ENCODE measurements at regions not wholly inside any gene's neighbourhood (a gene's known extent, or its start where the extent isn't known, plus 50 kb on each side); places are given as distances from the start of the nearest gene placed in this dataset.

DNA sequence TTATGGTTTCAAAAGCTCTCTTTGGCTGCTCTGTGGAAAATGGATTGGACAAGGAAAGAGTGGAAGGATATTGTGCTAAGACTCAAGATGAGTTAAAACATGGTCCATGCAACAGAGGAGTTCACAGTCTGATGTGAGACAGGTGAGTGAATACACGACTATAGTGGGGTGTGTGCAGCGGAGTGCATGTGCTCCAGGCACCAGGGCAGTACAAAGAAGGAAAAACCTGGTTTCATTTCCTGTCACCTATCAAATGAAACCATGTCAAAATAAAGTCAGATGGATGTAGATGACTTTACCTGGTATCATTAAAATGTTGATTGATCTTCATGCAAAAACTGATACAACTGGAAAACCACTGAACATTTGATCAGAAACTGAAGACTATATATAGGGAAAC is 241.0 kb upstream of the RASGEF1B start:
- TF ChIP-seq, protein P1, sequence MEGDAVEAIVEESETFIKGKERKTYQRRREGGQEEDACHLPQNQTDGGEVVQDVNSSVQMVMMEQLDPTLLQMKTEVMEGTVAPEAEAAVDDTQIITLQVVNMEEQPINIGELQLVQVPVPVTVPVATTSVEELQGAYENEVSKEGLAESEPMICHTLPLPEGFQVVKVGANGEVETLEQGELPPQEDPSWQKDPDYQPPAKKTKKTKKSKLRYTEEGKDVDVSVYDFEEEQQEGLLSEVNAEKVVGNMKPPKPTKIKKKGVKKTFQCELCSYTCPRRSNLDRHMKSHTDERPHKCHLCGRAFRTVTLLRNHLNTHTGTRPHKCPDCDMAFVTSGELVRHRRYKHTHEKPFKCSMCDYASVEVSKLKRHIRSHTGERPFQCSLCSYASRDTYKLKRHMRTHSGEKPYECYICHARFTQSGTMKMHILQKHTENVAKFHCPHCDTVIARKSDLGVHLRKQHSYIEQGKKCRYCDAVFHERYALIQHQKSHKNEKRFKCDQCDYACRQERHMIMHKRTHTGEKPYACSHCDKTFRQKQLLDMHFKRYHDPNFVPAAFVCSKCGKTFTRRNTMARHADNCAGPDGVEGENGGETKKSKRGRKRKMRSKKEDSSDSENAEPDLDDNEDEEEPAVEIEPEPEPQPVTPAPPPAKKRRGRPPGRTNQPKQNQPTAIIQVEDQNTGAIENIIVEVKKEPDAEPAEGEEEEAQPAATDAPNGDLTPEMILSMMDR (IDR thresholded peaks at IDR 0.05; ENCODE audit: control extremely low read depth in 1 of 3, insufficient read depth in 1 of 3, low read depth in 1 of 3, low read length in 3 of 3): no peak
- TF ChIP-seq CBX8 (IDR thresholded peaks at IDR 0.05; ENCODE audit: borderline replicate concordance, low read depth, low read length) (no peak), YY1 (IDR thresholded peaks at IDR 0.05; ENCODE audit: low read depth, low read length) (no peak), EZH2 (IDR thresholded peaks at IDR 0.05; ENCODE audit: low read depth, low read length, severe bottlenecking) (no peak), JUN (IDR thresholded peaks at IDR 0.05; ENCODE audit: low read depth, low read length) (no peak), TAF1 (IDR thresholded peaks at IDR 0.05; ENCODE audit: low read depth, low read length) (no peak)

Measured in H1 (cell line).